ENCODE measurements at regions not wholly inside any gene's neighbourhood (a gene's known extent, or its start where the extent isn't known, plus 50 kb on each side); places are given as distances from the start of the nearest gene placed in this dataset.

- no peak for TF ChIP-seq CTCF (IDR thresholded peaks at IDR 0.05; ENCODE audit: low read depth, low read length)
- no peak overlapping the region for H3K4me3 ChIP-seq (ENCODE audit: low read depth, low read length)
Observed at GRCh38 chr5:63141591-63141990, 563.0 kb downstream of the LRRC70 start.

GRCh38 chr5:63135291-63135690 lies 556.7 kb downstream of the LRRC70 start:
- no peak overlapping the region for H3K4me3 ChIP-seq (ENCODE audit: low read depth, low read length)
- no peak for TF ChIP-seq CTCF (IDR thresholded peaks at IDR 0.05; ENCODE audit: low read depth, low read length)

GRCh38 chr5:63131626-63132285 lies 553.1 kb downstream of the LRRC70 start:
- no peak for TF ChIP-seq CTCF (IDR thresholded peaks at IDR 0.05; ENCODE audit: low read depth, low read length)
- H3K4me3 ChIP-seq (ENCODE audit: low read depth, low read length): no peak overlapping the region

DNA sequence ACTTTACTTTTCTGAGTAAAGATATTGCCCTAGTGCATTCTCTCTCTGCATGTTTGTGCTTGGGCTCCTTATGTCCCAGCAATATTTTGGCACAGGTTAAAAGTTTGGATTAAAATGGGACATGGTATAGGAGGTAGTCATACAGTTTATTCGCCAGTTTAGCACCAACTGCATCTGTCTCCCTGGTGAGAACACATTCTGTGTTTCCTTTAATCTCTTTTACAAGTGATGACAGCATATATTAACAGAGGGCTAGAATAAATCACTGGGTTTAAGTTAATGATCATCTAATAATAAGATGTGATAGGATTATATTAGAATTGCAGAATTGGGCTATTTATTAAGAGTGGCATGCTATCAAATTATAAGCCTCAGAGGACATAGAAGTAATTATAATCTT lies 550.1 kb downstream of the LRRC70 start:
- no peak for TF ChIP-seq CTCF (IDR thresholded peaks at IDR 0.05; ENCODE audit: low read depth, low read length)
- no peak overlapping the region for H3K4me3 ChIP-seq (ENCODE audit: low read depth, low read length)

DNA sequence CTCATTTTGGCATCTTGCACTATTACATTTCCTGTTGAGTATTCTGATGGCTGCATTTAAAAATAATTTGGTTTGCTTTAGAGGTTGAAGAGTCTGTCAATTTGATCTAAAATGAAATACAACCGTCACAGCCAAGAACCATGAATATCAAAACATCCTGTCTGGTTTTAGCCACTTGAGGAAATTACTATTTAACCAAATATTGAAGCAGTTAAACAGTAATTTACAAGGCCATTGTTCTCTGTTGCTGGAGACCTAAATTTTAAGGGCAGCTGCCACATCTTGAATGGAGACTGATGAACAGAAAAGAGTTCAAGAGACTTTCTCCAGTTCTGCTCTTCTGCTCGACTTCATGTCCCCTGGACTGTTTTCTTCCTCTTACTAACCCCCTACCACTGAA lies 549.4 kb downstream of the LRRC70 start:
- no peak overlapping the region for H3K4me3 ChIP-seq (ENCODE audit: low read depth, low read length)
- TF ChIP-seq CTCF (IDR thresholded peaks at IDR 0.05; ENCODE audit: low read depth, low read length): no peak

DNA sequence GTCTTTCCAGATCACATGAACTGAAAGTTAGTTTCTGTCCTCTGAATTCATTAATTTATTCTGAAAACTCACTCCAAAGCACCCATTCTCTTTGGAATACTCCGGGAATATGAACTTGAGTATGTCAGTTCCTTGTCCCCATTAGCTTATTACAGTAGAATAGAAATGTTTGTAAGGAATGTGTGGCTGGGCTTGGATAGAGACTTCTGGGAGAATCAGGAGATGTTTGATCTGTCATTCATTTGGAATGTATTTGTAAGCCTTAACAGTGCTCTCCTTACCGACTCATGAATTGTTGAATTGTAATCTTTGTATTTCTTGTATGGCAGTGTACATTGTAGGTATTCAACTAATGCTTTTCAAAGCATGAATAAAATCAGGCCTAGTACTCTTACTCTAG lies 548.4 kb downstream of the LRRC70 start:
- no peak for TF ChIP-seq CTCF (IDR thresholded peaks at IDR 0.05; ENCODE audit: low read depth, low read length)
- no peak overlapping the region for H3K4me3 ChIP-seq (ENCODE audit: low read depth, low read length)

GRCh38 chr5:63125862-63126261 lies 547.2 kb downstream of the LRRC70 start:
- TF ChIP-seq CTCF (IDR thresholded peaks at IDR 0.05; ENCODE audit: low read depth, low read length): no peak
- H3K4me3 ChIP-seq (ENCODE audit: low read depth, low read length): no peak overlapping the region
